GM23248 (cell line): ENCODE measurements at regions not wholly inside any gene's neighbourhood (a gene's known extent, or its start where the extent isn't known, plus 50 kb on each side); places are given as distances from the start of the nearest gene placed in this dataset.

Source experiments
- EZH2 ChIP-seq: fragments of 200-600 bp; sonication (generic); IDR thresholded peaks from 2 replicates; pipeline ENCODE4 v1.6.1; 2018; ENCODE audit warnings: antibody characterized with exemption, mild to moderate bottlenecking; ENCODE audit not compliant: insufficient read depth, poor library complexity, severe bottlenecking
- EZH2phosphoT487 ChIP-seq: fragments of 200-600 bp; sonication (generic); IDR thresholded peaks from 2 replicates; pipeline ENCODE4 v1.6.1; 2018; ENCODE audit warnings: antibody characterized with exemption, moderate library complexity, mild to moderate bottlenecking, low read depth; ENCODE audit not compliant: insufficient read depth

DNA sequence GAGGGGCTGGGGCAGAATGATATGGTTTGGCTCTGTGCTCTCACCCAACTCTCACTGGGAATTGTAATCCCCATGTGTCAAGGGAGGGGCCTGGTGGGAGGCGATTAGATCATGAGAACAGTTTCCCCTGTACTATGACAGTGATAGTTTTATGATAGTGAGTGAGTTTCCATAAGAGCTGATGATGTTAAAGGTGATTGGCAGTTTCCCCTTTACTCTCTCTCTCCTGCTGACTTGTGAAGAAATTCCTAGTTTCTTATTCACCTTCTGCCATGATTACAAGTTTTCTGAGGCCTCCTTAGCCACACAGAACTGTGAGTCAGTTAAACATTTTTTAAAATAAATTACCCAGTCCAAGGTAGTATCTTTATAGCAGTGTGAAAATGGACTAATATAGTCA, 120.4 kb upstream of the CDH9 start:
- TF ChIP-seq EZH2, result no peak
- no peak for TF ChIP-seq EZH2phosphoT487
